ENCODE measurements at regions not wholly inside any gene's neighbourhood (a gene's known extent, or its start where the extent isn't known, plus 50 kb on each side); places are given as distances from the start of the nearest gene placed in this dataset.

DNA sequence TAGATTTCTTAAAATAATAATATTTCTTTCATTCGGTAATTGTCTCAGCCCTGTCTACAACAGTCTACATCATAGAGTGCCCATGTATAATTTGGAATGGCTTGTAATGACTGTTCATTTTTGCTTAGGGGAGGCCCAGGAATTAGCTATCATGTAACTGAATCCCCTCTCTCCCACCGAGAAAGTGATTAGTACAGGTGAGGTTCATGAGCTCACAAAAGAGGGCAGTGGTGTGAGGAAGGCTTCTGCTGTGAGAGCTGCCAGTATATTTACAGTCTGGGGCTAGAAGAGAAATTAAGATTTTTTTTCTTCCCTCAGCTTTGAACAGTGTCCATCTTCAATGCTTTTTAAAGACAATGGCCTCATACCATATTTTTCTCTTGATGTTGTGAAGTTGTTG, 340.7 kb downstream of the ADGRL2 start:
- TF ChIP-seq, protein P1, sequence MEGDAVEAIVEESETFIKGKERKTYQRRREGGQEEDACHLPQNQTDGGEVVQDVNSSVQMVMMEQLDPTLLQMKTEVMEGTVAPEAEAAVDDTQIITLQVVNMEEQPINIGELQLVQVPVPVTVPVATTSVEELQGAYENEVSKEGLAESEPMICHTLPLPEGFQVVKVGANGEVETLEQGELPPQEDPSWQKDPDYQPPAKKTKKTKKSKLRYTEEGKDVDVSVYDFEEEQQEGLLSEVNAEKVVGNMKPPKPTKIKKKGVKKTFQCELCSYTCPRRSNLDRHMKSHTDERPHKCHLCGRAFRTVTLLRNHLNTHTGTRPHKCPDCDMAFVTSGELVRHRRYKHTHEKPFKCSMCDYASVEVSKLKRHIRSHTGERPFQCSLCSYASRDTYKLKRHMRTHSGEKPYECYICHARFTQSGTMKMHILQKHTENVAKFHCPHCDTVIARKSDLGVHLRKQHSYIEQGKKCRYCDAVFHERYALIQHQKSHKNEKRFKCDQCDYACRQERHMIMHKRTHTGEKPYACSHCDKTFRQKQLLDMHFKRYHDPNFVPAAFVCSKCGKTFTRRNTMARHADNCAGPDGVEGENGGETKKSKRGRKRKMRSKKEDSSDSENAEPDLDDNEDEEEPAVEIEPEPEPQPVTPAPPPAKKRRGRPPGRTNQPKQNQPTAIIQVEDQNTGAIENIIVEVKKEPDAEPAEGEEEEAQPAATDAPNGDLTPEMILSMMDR (IDR thresholded peaks at IDR 0.05; ENCODE audit: low read depth, low read length, poor library complexity, severe bottlenecking): no peak
- TF ChIP-seq EZH2phosphoT487 (IDR thresholded peaks at IDR 0.05; ENCODE audit: borderline replicate concordance, low read length): no peak
